Posterior cingulate gyrus (tissue), 11 donors: ENCODE measurements at regions not wholly inside any gene's neighbourhood (a gene's known extent, or its start where the extent isn't known, plus 50 kb on each side); places are given as distances from the start of the nearest gene placed in this dataset.

Experiments
- DNase-seq, 10 donors: peaks; one replicate each; pipeline versions ENCODE4 v3.0.0 to v3.0.0-alpha.2; 2020 to 2021; ENCODE audit warnings: mixed read lengths in 3 of 10
- intact Hi-C: fragments of 100-400 bp; cut with DNase I; formaldehyde crosslinking; loops from one replicate; pipeline ENCODE4 v1.15.1; 2023

DNA sequence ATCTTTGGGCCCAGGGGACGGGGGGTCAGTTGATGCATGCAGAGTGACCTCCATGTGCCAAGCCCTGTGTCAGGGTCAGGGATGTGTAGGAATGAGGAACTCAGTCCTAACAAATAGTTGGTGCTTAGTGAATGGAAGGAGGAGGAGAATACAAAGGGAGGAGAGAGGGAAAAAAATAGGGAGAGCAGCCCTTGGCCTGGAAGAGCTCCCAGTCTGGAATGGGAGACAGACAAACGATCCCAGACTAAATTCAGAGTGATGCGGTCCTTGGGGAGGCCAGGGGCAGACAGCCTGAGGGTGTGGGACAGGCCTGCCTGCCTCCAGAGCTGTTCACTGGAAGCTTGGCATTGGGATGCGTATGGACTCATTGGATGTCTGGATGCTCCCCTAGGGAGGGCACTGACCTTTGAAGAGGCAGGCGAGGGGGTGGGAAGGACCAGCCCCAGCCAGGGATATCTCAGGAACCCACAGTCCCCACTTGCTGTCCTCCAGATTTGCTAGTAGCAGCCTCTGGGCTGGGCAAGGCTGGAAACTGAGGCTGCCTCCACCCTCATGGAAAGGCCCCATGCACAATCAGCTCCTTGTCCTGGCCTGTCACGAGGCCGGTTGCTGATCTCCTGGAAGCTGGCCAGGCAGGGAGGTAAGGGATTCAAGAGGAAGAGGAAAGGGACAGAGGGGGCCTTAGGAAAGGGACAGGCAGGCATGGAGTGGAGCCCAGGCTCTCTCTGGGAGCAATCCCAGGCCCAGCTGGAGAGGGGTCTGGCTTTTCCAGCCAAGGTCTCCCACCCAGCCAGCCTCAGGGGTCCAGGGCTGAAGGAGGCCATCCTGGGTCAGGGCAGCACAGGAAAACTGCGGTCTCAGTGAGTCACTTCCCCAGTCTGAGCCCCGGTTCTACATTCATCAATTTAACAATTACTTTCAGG is 69.0 kb upstream of the GGTA1 start:
- intact Hi-C loops, result no loop called here
- peak in 4 of 10 donors; percentile 34 to 88 (median 70) for DNase-seq

DNA sequence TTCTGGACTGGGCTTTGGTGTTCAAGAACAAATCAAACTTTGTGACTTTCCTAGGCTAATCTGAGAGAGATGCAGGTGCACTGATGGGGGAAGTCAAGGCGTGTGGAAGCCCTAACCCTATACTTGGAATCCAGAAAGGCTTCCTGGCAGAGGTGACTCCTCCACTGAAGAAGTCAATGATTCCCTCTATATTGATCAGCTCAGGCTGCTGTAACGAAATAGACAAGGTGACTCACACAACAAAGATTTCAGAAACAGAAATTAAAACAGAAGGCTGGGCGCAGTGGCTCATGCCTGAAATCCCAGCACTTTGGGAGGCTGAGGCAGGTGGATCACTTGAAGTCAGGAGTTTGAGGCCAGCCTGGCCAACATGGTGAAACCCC is 69.6 kb upstream of the GGTA1 start:
- intact Hi-C loops, result no loop called here
- DNase-seq, result no peak

DNA sequence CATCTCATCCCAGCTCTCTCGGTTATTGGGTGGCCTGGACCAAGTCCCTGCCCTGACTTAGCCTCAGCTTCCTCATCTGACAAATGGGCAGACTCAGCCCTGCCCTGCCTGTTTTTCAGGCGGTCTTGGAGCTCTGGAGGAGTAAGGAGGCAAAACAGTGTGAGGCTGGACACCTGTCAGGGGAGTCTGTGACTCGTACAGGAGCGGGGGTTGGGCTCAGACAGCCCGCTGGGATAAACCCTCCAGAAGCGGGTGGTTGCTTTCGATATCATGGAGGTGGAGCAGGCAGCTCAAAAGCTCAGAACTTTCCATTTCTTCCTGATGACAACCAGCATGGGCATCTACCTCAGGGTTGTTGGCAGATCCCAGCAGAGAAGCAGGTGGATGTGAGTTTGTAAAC is 72.9 kb upstream of the GGTA1 start:
- intact Hi-C loops, result no loop called here
- DNase-seq, result peak in 2 of 10 donors; percentile 17 to 44

DNA sequence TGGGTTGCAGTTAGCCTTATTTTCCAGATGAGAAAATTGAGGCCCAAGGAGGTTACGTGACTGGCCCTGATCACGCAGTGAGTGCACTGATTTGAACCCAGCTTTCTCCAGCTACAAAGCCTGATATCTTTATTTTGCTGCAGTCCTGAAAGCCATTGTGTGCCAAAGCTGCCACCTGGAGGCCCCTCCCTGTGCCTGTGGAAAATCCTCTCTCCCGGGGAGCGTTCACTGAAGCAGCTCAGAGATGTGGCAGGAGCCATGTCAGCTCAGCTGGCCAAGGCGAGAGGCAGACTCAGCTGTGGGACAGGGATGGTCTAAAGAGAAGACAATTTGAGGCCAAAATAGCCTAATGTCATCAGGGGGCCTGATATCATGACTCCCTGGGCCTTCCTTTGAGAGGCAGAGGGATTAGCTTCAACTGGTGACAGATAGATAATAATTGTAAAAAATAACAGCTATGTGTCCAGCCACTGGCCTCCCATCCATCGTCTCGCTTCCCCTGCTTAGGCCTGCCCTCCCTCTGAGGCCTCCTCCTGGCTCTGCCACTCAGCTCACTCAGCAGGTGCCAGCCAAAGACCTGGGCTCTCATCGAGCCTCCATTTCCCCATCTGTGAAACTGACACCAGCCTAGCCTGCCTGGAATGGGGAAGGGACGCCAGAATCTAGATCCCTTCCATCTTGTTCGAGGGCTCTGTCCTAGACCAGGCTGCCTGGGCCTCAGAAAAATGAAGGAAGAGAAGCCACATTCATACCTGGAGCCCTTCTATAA is 74.3 kb upstream of the GGTA1 start:
- intact Hi-C loops, result no loop called here
- no peak for DNase-seq

DNA sequence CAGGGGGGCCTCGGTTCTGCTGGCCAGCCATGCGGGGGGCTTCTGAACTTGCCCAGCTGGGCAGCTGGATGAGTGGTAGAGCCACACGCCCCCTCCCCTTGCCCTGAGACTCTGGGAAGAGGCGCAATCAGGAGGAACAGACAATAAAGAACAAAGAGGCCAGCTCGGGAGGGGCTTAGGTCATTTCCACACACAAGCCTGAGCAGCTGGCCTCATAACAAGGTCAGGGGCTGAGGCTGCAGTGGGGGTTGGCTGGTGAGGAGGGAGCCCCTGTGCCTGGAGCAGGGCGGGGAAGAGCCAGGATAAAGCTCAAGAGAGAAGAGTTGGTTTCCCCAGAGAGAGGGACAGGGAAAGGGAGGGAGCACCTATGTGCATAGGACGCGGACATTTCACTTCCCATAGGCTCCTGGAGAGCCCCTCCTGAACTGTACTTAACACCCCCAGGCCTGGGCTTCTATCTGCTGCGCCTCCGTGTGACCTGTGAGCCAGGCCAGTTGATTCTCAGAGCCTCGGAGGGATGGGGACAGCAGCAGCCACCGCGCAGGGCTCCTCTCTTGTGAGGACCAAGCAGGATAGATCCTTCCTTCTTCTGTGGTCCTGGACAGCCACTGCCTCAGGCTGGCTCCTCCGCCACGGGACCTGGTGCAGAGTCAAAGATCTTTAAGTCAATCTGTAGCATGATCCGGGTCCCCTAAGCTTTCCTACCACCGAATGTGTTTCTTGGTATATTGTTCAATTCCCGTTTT is 75.3 kb upstream of the GGTA1 start:
- peak in 1 of 10 donors; percentile 29 for DNase-seq
- intact Hi-C loops, result no loop called here

DNA sequence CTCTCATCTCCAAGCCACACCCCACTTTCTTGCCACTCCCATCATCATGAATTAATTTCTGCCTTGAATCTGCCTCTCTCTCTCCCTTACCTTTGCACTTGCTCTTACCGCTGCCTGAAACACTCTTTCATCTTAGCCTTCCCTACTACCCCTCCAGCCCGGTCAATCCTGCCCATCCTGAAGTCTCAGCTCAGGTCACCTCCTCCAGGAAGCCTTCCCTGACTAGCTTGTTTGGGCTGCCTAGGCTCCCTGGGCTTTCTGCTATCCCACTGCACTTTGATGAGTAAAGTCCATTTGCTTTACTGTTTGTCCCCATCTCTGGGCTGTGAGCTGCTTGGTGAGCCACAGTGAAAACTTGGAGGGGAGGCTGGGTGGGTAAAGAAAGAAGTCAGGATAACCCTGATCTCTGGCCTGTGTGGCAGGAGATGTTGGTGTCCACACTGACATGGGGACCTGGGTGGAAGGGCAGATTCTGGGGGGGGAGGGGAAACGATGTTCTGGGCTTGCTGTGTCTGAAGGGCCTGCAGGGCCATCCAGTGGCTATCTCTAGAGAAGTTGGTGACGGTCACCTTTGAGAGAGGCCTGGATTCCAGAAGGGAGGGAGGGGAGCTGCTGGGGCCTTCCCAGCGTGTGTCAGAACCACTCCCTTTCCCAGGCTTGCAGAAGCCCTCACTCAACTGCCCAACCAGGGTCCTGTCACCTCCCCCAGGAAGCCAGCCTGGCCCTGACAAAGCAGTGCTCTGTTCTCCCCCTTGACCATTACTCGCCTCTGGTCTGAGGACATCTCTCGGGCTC is 75.0 kb upstream of the DAB2IP start:
- DNase-seq, result peak in 1 of 10 donors; percentile 35
- intact Hi-C loops, result no loop called here

DNA sequence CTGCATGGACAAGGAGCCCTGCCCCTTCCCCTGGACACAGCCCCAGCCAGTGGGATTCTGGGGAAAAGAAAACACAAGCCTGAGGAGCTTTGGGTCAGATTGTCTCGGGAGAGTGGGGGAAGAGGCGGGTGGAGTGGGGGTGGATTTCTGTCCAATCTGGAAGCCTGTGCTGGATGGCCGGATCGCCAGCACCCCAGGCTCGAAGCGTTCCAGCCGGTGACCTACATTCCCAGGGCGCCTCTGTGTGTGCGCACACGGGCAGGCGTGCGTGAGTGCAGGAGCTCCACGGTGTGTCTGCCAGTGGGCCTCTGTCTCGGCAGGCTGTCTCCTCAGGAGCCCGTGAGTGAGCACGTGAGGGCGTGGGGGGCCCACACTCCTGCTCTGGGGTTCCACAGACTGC is 74.3 kb upstream of the DAB2IP start:
- peak in 7 of 10 donors; percentile 23 to 89 (median 56) for DNase-seq
- intact Hi-C loops, result no loop called here

DNA sequence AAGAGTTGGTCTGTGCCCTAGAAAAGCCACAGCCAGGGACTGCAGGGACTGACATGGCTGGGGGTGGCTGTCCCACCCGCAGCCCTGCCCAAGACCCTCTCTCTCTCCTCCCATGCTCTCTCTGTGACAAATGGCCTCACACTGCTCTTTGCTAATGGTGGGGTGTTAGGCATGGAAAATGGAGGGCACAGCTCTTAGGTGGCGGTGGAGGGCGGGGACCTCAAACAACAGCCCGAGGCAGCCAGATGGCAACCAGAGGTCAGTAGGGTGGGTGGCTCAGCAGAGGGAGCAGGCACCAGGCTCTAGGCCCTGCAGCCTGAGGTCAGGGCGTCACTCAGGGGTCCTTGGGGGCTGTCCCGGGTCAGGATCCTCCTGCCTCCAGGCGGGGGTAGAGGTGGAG is 73.9 kb upstream of the DAB2IP start:
- intact Hi-C loops, result no loop called here
- no peak for DNase-seq

DNA sequence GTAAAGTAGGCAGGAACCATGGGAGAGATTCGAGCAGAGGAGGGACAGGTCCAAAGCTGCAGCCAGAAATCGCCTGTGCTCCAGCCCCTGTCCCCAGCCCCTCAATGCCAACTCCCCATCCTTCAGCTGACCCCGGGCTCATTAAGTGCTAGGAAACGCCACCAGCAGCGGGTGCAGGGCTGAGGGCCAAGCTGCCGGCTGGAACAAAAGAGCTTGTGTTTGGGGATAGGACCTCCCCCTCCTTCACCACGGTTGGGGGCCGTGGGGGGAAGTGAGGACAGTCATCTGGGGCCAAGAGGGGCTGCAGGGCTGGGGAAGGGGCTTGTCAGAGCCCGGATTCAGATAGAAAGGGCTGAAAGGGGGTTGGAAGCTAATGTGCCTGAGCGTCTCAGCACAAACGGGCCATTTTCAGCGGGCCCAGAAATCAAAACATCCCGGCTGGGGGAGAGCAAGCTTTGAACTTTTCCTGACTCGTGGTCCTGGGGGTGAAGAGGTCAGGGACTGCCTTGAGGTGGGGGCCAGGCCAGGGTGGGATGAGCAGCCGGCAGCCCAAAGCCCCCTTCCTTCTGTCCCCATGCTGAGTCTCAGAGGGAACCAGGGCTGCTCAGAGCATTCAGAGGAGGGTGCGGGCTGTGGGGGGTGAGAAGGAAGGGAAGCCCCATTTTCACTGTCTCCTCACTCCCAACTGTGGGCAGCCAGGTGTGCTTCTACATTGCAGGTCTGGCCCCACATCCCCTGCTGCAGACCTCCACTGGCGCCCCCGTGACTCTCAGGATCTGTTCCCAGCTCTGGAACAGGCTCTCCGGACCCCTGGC is 69.4 kb upstream of the DAB2IP start:
- intact Hi-C loops, result no loop called here
- DNase-seq, result peak; percentile 64 to 96 (median 74)

DNA sequence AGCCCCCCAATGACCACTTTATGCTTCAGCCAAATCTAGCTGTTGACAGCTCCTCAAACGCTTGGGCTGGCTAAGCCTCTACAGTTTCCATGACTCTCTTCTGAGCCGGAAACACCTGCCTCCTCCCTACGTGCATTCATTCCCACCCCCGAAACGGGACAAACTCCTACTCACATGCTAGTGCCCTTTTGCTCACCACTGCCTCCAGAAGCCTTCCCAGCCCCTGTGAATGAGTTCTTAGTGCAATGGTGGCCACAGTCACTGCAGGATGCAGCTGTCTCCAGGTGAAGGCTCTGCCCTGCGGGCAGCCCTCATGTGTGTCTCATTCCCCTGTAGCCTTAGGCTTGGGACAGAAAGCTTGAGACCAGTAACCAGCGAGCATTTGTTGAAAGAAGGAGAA is 68.8 kb upstream of the DAB2IP start:
- intact Hi-C loops, result no loop called here
- DNase-seq, result no peak

DNA sequence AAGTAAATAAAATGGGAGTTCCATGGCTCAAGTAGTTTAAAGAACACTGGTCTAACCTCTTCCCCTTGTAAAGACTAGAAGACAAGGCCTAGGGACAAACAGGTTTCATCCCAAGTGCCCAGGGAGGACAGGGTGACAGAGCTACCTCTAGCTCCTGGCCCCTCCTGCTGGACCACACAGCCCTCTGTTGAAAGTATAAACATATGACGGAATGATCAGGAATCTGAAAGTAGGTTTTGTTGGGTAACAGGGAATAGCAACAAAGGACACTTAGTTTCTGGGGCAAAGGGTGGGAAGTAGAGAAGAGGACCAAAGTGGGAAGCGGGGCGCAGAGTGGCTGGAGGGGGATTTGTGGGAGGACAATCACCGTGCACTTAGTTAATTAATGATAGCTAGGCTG is 67.0 kb upstream of the DAB2IP start:
- intact Hi-C loops, result no loop called here
- no peak for DNase-seq

DNA sequence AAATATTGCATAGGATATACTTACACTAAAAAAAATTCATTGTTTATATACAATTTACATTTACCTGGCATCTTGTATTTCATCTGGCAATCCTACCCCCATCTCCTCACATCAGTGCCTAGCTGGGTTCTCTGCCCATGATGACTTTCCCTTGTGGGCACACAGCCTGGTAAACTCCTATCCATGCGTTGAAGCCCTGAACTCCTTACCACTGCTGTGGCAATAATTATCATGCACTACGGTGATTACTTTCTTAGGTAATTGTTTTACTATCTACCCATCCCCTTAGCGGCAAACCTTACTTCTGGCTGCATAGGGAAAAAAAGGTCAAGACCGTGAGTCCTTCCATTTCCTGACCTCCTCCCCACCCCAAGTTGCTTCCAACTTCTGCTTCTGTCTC is 63.6 kb upstream of the DAB2IP start:
- DNase-seq, result peak in 1 of 10 donors; percentile 15
- intact Hi-C loops, result no loop called here

DNA sequence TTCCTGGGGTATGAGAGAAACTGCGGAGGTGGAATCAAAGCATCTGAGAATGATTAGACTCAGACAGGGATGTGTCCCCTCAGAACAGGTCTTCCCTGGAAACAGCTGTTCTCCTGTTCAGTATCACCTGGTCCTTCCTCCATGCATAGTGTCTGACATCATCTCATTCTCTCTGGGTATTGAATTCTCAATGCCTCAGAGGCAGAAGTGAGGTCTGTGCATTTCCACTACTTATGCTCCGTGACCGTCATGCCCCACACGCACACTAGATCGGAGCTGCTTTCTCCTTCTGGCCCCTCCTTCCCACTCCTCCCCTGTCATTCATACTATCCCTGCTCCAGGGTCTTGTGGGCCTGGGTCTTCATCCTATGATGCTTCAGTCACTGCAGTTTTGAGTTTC is 61.4 kb upstream of the DAB2IP start:
- intact Hi-C loops, result no loop called here

DNA sequence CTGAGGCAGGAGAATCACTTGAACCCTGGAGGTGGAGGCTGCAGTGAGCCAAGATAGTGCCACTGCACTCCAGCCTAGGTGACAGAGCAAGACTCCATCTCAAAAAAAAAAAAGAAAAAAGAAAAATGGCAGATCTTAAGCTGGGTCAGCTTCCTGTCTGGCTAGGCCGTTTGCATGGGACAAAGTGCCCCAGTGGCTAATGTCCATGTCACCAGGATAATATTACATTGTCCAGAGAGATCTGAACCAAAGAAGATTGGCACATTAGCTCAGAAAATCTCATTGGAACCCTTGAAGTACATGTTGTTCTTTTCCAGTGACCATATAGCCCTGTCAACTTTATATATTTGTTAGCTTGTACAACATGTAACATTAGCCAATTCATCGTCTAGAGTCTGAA is 59.2 kb upstream of the DAB2IP start:
- no peak for DNase-seq
- intact Hi-C loops, result no loop called here

More for the DNA sequence above, 61.4 kb upstream of the DAB2IP start:
- DNase-seq, result peak in 1 of 10 donors; percentile 2

DNA sequence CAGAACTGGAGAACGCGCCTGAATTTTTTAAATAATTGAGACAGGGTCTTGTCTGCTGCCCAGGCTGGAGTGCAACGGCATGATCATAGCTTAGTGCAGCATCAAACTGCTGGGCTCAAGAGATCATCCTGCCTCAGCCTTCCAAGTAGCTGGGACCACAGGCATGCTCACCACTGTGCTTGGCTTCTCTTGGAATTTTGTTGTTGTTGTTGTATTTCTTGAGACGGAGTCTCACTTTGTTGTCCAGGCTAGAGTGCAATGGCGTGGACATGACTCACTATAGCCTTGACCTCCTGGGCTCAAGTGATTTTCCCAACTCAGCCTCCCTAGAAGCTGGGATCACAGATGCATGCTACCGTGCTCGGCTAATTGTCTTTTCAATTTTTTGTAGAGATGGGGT is 58.4 kb upstream of the DAB2IP start:
- DNase-seq, result no peak
- intact Hi-C loops, result no loop called here

DNA sequence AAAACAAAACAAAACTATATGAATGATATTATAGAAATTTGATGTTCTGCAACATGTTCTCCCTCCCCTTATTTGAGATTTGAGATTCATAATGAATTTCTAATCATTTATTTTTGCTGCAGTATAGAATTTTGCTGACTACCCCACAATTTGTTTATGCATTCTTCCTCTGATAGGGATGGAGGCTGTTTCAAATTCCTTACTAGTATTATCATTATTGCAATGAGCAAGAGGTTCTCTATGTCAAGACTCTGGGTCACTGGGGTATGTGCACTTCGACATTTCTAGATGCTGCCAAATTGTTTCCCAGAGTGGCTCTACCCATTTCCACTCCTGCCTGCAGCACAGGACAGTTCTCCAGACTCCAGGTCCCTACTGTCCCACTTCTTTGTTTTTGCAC is 54.9 kb upstream of the DAB2IP start:
- intact Hi-C loops, result no loop called here
- DNase-seq, result no peak

DNA sequence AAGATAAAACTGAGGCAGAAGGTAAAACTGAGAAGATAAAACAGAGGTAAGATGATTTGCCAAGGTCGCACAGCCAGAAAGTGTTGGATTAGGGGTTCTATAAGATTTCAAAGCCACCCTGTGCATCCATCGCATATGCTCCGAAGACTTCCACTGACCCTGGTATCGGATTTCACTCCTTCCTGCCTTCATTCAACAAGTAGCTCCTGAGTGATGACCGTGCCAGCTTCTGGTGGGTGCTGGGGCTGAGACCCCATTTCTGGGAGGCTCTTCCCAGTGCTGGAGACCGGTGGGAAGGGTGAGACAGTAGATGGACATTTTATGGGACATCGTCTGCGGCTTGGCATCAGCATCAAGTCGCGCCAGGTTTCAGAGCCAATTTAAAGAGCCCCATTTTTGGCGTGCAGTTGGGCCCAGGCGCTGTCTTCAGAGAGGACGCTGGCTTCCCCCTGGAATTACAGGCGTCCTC is 53.7 kb upstream of the DAB2IP start:
- DNase-seq, result peak in 1 of 10 donors; percentile 77
- intact Hi-C loops, result no loop called here

DNA sequence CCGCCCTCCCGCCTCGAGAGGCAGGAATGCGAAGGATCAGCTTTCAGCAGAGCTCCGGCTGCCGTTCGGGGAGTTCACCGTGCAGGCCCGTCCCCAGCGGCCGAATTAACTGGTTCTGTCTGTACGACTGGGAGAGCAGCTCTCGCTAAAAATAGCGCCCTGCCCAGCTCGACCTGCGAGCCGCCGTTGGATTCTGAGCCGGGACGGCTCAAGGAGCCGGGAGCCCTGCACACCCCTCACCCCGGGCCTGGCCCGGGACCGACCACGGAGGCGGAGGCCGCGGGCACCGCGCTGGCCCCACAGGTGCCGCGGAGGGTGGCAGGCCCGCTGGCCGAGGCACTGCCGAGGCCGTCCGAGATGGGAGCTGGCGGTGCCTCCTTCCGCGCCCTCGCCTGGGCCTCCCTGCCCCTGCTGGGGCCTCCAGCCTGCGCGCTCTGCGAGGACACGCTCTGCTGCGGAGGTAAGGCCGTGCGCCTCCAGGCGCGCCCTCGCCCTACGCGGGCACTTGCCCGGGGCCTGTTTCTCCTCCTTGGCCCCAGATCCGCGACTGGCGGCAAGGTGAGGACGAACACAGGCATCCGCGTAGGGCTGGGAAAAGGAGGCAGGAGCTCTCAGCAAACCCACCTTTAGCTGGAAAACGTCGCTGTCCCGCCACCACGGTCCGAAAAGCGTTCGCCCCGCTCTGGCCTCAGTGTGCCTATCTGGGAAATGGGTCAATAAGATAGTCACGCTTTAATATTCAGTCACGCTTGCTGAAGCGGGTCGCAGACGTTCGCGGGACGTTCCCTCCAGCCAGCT is 53.1 kb upstream of the DAB2IP start:
- intact Hi-C loops, result no loop called here

More for the DNA sequence above, 53.1 kb upstream of the DAB2IP start:
- peak in 2 of 10 donors; percentile 69 to 72 for DNase-seq
